Neuronal stem cell (in vitro differentiated cells): ENCODE measurements at regions not wholly inside any gene's neighbourhood (a gene's known extent, or its start where the extent isn't known, plus 50 kb on each side); places are given as distances from the start of the nearest gene placed in this dataset.
A peak's percentile ranks its signal among the peaks of the same experiment; 100 is the strongest.

Experiments used
- DNase-seq: peaks from one replicate; pipeline ENCODE4 v3.0.0-alpha.2; 2013; ENCODE audit warnings: low spot score
- H2AFZ ChIP-seq: one replicate; pipeline ENCODE4 v1.6.1; 2013; ENCODE audit warnings: mild to moderate bottlenecking, low read length, inconsistent platforms
- H2AK5ac ChIP-seq: 2 replicates; pipeline ENCODE4 v1.6.1; 2013; ENCODE audit warnings: low read depth, mild to moderate bottlenecking, inconsistent platforms, low read length, moderate library complexity, mixed read lengths
- H2BK120ac ChIP-seq: 2 replicates; pipeline ENCODE4 v1.6.1; 2013; ENCODE audit warnings: low read depth, mild to moderate bottlenecking, inconsistent platforms, low read length, moderate library complexity, mixed read lengths
- H2BK12ac ChIP-seq: one replicate; pipeline ENCODE4 v1.6.1; 2013; ENCODE audit warnings: low read length, inconsistent platforms
- H2BK15ac ChIP-seq: 2 replicates; pipeline ENCODE4 v1.6.1; 2013; ENCODE audit warnings: mild to moderate bottlenecking, low read length, inconsistent platforms, mixed read lengths
- H2BK5ac ChIP-seq: one replicate; pipeline ENCODE4 v1.6.1; 2013; ENCODE audit warnings: inconsistent platforms, mild to moderate bottlenecking, low read length, moderate library complexity
- H3K14ac ChIP-seq: one replicate; pipeline ENCODE4 v1.6.1; 2013; ENCODE audit warnings: low read length, inconsistent platforms
- H3K18ac ChIP-seq: 2 replicates; pipeline ENCODE4 v1.6.1; 2013; ENCODE audit warnings: low read length, inconsistent platforms
- H3K23ac ChIP-seq: 2 replicates; pipeline ENCODE4 v1.6.1; 2013; ENCODE audit warnings: low read depth, mild to moderate bottlenecking, mixed read lengths, low read length, inconsistent platforms; ENCODE audit not compliant: poor library complexity
- H3K27ac ChIP-seq: replicated peaks from 3 replicates; pipeline ENCODE4 v1.5.1; 2013; ENCODE audit warnings: low read length, inconsistent platforms
- H3K27me3 ChIP-seq, 3 experiments: 2 replicates each; pipeline ENCODE4 v1.6.1; 2013; ENCODE audit warnings: low read length in 3 of 3, mild to moderate bottlenecking in 2 of 3, inconsistent platforms in 1 of 3, low read depth in 1 of 3, mixed read lengths in 1 of 3, moderate library complexity in 1 of 3; ENCODE audit not compliant: control insufficient read depth in 3 of 3, insufficient read depth in 3 of 3
- H3K36me3 ChIP-seq, 2 donors: replicated peaks in 1 of 2; 2 replicates each; pipeline ENCODE4 v1.6.1; 2013; ENCODE audit warnings: low read length in 2 of 2; ENCODE audit not compliant: control insufficient read depth in 2 of 2, insufficient read depth in 2 of 2
- H3K4ac ChIP-seq: 2 replicates; pipeline ENCODE4 v1.6.1; 2013; ENCODE audit warnings: inconsistent platforms, mild to moderate bottlenecking, low read length, moderate library complexity
- H3K4me1 ChIP-seq, 2 donors: 1 replicate in 1 of 2; 2 replicates in 1 of 2; pipeline ENCODE4 v1.6.1; 2013; ENCODE audit warnings: low read length in 2 of 2, low read depth in 1 of 2; ENCODE audit not compliant: control insufficient read depth in 2 of 2, insufficient read depth in 1 of 2
- H3K4me2 ChIP-seq: one replicate; pipeline ENCODE4 v1.6.1; 2013; ENCODE audit warnings: mild to moderate bottlenecking, low read length, inconsistent platforms; ENCODE audit not compliant: insufficient read depth, poor library complexity, severe bottlenecking
- H3K4me3 ChIP-seq, 2 donors: 2 replicates each; pipeline ENCODE4 v1.5.1; 2013; ENCODE audit warnings: low read length in 2 of 2, mild to moderate bottlenecking in 2 of 2, inconsistent platforms in 1 of 2, moderate library complexity in 1 of 2
- H3K79me1 ChIP-seq: one replicate; pipeline ENCODE4 v1.6.1; 2013; ENCODE audit warnings: low read depth, mild to moderate bottlenecking, inconsistent platforms, low read length, moderate library complexity
- H3K9ac ChIP-seq: one replicate; pipeline ENCODE4 v1.6.1; 2013; ENCODE audit warnings: mild to moderate bottlenecking, low read depth, low read length, inconsistent platforms; ENCODE audit not compliant: poor library complexity
- H3K9me3 ChIP-seq, 2 donors: replicated peaks in 1 of 2; 2 replicates each; pipeline versions ENCODE3 to v1.6.1; 2013; ENCODE audit warnings: low read length in 2 of 2, mild to moderate bottlenecking in 2 of 2, inconsistent platforms in 1 of 2, low read depth in 1 of 2, mixed read lengths in 1 of 2, moderate library complexity in 1 of 2; ENCODE audit not compliant: control insufficient read depth in 2 of 2, insufficient read depth in 1 of 2
- H4K8ac ChIP-seq: one replicate; pipeline ENCODE4 v1.6.1; 2013; ENCODE audit warnings: low read depth, mild to moderate bottlenecking, inconsistent platforms, low read length, moderate library complexity
- H4K91ac ChIP-seq: one replicate; pipeline ENCODE4 v1.6.1; 2013; ENCODE audit warnings: low read length, low read depth, mild to moderate bottlenecking, inconsistent platforms; ENCODE audit not compliant: poor library complexity
- WGBS, 2 donors: extraction: QIAGEN DNeasy Blood & Tissue Kit; methylation state at CpG; one replicate each; pipeline ENCODE4 v1.1.7; 2013; ENCODE audit warnings: missing lambda C conversion rate in 2 of 2, mixed read lengths in 1 of 2; ENCODE audit not compliant: insufficient read length in 2 of 2, insufficient replicate concordance in 1 of 2; ENCODE audit errors: extremely low coverage in 2 of 2; 5-methylcytosine and 5-hydroxymethylcytosine counted together

GRCh38 chr11:106426696-106427095 lies 349.2 kb downstream of the AASDHPPT start:
- Histone ChIP-seq H3K4me3 (no peak overlapping the region), H3K18ac (no peak overlapping the region), H3K4me2 (no peak overlapping the region), H2BK15ac (no peak overlapping the region), H3K79me1 (no peaks in the 10 kb centered on the region), H2BK5ac (no peak overlapping the region), H3K14ac (no peak overlapping the region), H3K27me3 (no peaks in the 10 kb centered on the region), H3K27ac (no peak overlapping the region), H3K23ac (no peak overlapping the region), H2BK120ac (no peak overlapping the region), H3K9me3 (no peaks in the 10 kb centered on the region), H4K91ac (no peak overlapping the region), H2AK5ac (no peak overlapping the region), H4K8ac (no peak overlapping the region), H3K4me1 (no peaks in the 10 kb centered on the region), H2BK12ac (no peak overlapping the region), H3K4ac (no peak overlapping the region), H3K9ac (no peak overlapping the region), H3K36me3 (no peaks in the 10 kb centered on the region), H2AFZ (no peak overlapping the region)
- no peak for DNase-seq

GRCh38 chr11:106427736-106428135 lies 350.3 kb downstream of the AASDHPPT start:
- Histone ChIP-seq H3K9me3 (no peaks in the 10 kb centered on the region), H3K79me1 (no peaks in the 10 kb centered on the region), H4K91ac (no peak overlapping the region), H2BK15ac (no peak overlapping the region), H3K27me3 (no peaks in the 10 kb centered on the region), H2AFZ (no peak overlapping the region), H3K4me2 (no peak overlapping the region), H3K36me3 (no peaks in the 10 kb centered on the region), H2BK5ac (no peak overlapping the region), H2AK5ac (no peak overlapping the region), H3K27ac (no peak overlapping the region), H3K4ac (no peak overlapping the region), H2BK120ac (no peak overlapping the region), H3K4me1 (no peaks in the 10 kb centered on the region), H3K18ac (no peak overlapping the region), H3K23ac (no peak overlapping the region), H2BK12ac (no peak overlapping the region), H3K9ac (no peak overlapping the region), H3K4me3 (no peak overlapping the region), H3K14ac (no peak overlapping the region), H4K8ac (no peak overlapping the region)
- no CpG with 5 or more reads among the region's 2 CpGs for WGBS, 2 donors
- DNase-seq, result no peak

GRCh38 chr11:106442032-106442431 lies 364.6 kb downstream of the AASDHPPT start:
- Histone ChIP-seq H3K4me2 (no peak overlapping the region), H2BK15ac (no peak overlapping the region), H3K9me3 (no peaks in the 10 kb centered on the region), H3K27ac (no peak overlapping the region), H3K23ac (no peak overlapping the region), H3K14ac (no peak overlapping the region), H3K36me3 (no peaks in the 10 kb centered on the region), H3K4me1 (no peaks in the 10 kb centered on the region), H2BK120ac (no peak overlapping the region), H3K4ac (no peak overlapping the region), H2BK5ac (no peak overlapping the region), H3K18ac (no peak overlapping the region), H4K8ac (no peak overlapping the region), H4K91ac (no peak overlapping the region), H3K4me3 (no peak overlapping the region), H2AFZ (no peak overlapping the region), H3K9ac (no peak overlapping the region), H3K79me1 (no peaks in the 10 kb centered on the region), H2AK5ac (no peak overlapping the region), H2BK12ac (no peak overlapping the region), H3K27me3 (no peaks in the 10 kb centered on the region)
- no CpG with 5 or more reads among the region's 1 CpG for WGBS, 2 donors
- no peak for DNase-seq

GRCh38 chr11:106446302-106446701 lies 368.8 kb downstream of the AASDHPPT start:
- H3K79me1 ChIP-seq, result no peaks in the 10 kb centered on the region
- H2BK15ac ChIP-seq, result no peak overlapping the region
- no peaks in the 10 kb centered on the region for H3K9me3 ChIP-seq
- H4K91ac ChIP-seq, result no peak overlapping the region
- H3K18ac ChIP-seq, result no peak overlapping the region
- no peak overlapping the region for H3K14ac ChIP-seq
- no peak overlapping the region for H2BK12ac ChIP-seq
- peaks cover 0 to 1% of the 10 kb centered on the region in 2 donors for H3K4me1 ChIP-seq
- no peak overlapping the region for H2BK120ac ChIP-seq
- H3K27ac ChIP-seq, result no peak overlapping the region
- H3K23ac ChIP-seq, result no peak overlapping the region
- H4K8ac ChIP-seq, result no peak overlapping the region
- no peak overlapping the region for H3K4ac ChIP-seq
- no peaks in the 10 kb centered on the region for H3K27me3 ChIP-seq
- peak overlapping the region; percentile 57 for H2AFZ ChIP-seq
- H2AK5ac ChIP-seq, result no peak overlapping the region
- H3K4me2 ChIP-seq, result no peak overlapping the region
- WGBS, 2 donors, result no CpG with 5 or more reads among the region's 1 CpG
- no peak overlapping the region for H2BK5ac ChIP-seq
- H3K36me3 ChIP-seq, result no peaks in the 10 kb centered on the region
- no peak overlapping the region for H3K9ac ChIP-seq
- H3K4me3 ChIP-seq, result no peak overlapping the region
- DNase-seq, result no peak
